IMR-90 (cell line): ENCODE measurements at regions not wholly inside any gene's neighbourhood (a gene's known extent, or its start where the extent isn't known, plus 50 kb on each side); places are given as distances from the start of the nearest gene placed in this dataset.
A peak's percentile ranks its signal among the peaks of the same experiment; 100 is the strongest.

Experiments used
- ATAC-seq: fragments of 200-7000 bp; cut with Tn5 transposase; 2 replicates; pipeline ENCODE4 v1.9.1; 2020; ENCODE audit warnings: low read depth, mild to moderate bottlenecking, moderate library complexity
- BruUV-seq: library from RNA; stranded (reverse); fragments of 400-500 nt; replicated peaks from 2 replicates; lab custom pipeline; 2021; lab: Mats Ljungman, UMichigan
- CTCF ChIA-PET: fragments of 300-600 bp; formaldehyde crosslinking; extraction: SDS; loops from one replicate; lab custom pipeline; 2021; ENCODE audit warnings: antibody characterized with exemption; lab: Yijun Ruan, JAX
- POLR2A ChIA-PET: fragments of 300-600 bp; sonication (Branson Sonifier 250); formaldehyde crosslinking; loops from one replicate; lab custom pipeline; 2022; ENCODE audit warnings: antibody characterized with exemption; ENCODE audit not compliant: unreplicated experiment; lab: Charles Lee
- DNase-seq: peaks from one replicate; pipeline ENCODE4 v3.0.0; 2013
- H2AFZ ChIP-seq: replicated peaks from 2 replicates; pipeline ENCODE3; 2013; ENCODE audit warnings: low read length, mild to moderate bottlenecking; ENCODE audit not compliant: poor library complexity
- H2AK5ac ChIP-seq: 2 replicates; pipeline ENCODE4 v1.6.1; 2013; ENCODE audit warnings: low read depth, low read length, inconsistent platforms
- H2AK9ac ChIP-seq: replicated peaks from 2 replicates; pipeline ENCODE3; 2013; ENCODE audit warnings: mild to moderate bottlenecking, low read depth, low read length, moderate library complexity; ENCODE audit not compliant: poor library complexity
- H2BK120ac ChIP-seq: 2 replicates; pipeline ENCODE4 v1.6.1; 2013; ENCODE audit warnings: low read depth, low read length, inconsistent platforms
- H2BK15ac ChIP-seq: 3 replicates; pipeline ENCODE4 v1.6.1; 2013; ENCODE audit warnings: low read depth, low read length, inconsistent platforms
- H2BK20ac ChIP-seq: 2 replicates; pipeline ENCODE4 v1.6.1; 2013; ENCODE audit warnings: low read depth, mild to moderate bottlenecking, inconsistent platforms, low read length, moderate library complexity
- H2BK5ac ChIP-seq: 2 replicates; pipeline ENCODE4 v1.6.1; 2013; ENCODE audit warnings: mild to moderate bottlenecking, low read depth, low read length, inconsistent platforms; ENCODE audit not compliant: poor library complexity, severe bottlenecking
- H3K14ac ChIP-seq: replicated peaks from 2 replicates; pipeline ENCODE4 v1.6.1; 2013; ENCODE audit warnings: low read depth, low read length, inconsistent platforms
- H3K18ac ChIP-seq: 2 replicates; pipeline ENCODE4 v1.6.1; 2013; ENCODE audit warnings: low read depth, low read length, control low read depth
- H3K23ac ChIP-seq: 2 replicates; pipeline ENCODE4 v1.6.1; 2013; ENCODE audit warnings: low read depth, low read length, inconsistent platforms
- H3K27ac ChIP-seq: 2 replicates; pipeline ENCODE4 v1.5.1; 2013; ENCODE audit warnings: mild to moderate bottlenecking, control low read depth, low read length; ENCODE audit not compliant: insufficient read depth
- H3K27me3 ChIP-seq: 2 replicates; pipeline ENCODE4 v1.6.1; 2013; ENCODE audit warnings: low read length; ENCODE audit not compliant: control insufficient read depth, insufficient read depth
- H3K36me3 ChIP-seq: 2 replicates; pipeline ENCODE4 v1.6.1; 2013; ENCODE audit warnings: low read length, mixed read lengths; ENCODE audit not compliant: control insufficient read depth, insufficient read depth
- H3K4ac ChIP-seq: 2 replicates; pipeline ENCODE4 v1.6.1; 2013; ENCODE audit warnings: low read depth, low read length, inconsistent platforms
- H3K4me1 ChIP-seq: 2 replicates; pipeline ENCODE4 v1.6.1; 2013; ENCODE audit warnings: low read length, mixed read lengths; ENCODE audit not compliant: control insufficient read depth, insufficient read depth
- H3K4me2 ChIP-seq: 2 replicates; pipeline ENCODE4 v1.6.1; 2013; ENCODE audit warnings: low read depth, mild to moderate bottlenecking, control low read depth, low read length, moderate library complexity
- H3K4me3 ChIP-seq: 2 replicates; pipeline ENCODE4 v1.5.1; 2013; ENCODE audit warnings: low read depth, mild to moderate bottlenecking, control low read depth, low read length, moderate library complexity; ENCODE audit not compliant: insufficient read depth
- H3K56ac ChIP-seq: 2 replicates; pipeline ENCODE4 v1.6.1; 2013; ENCODE audit warnings: low read length, inconsistent platforms; ENCODE audit not compliant: insufficient read depth; ENCODE audit errors: extremely low read depth
- H3K79me1 ChIP-seq, 2 experiments: 2 replicates each; pipeline ENCODE4 v1.6.1; 2013; ENCODE audit warnings: low read length in 2 of 2, inconsistent platforms in 1 of 2, low read depth in 1 of 2
- H3K9ac ChIP-seq: 2 replicates; pipeline ENCODE4 v1.6.1; 2013; ENCODE audit warnings: low read depth, low read length, control low read depth
- H3K9me1 ChIP-seq: 2 replicates; pipeline ENCODE4 v1.6.1; 2013; ENCODE audit warnings: low read length, inconsistent platforms; ENCODE audit not compliant: insufficient read depth
- H3K9me3 ChIP-seq: 2 replicates; pipeline ENCODE4 v1.6.1; 2013; ENCODE audit warnings: low read length; ENCODE audit not compliant: control insufficient read depth, insufficient read depth
- H4K20me1 ChIP-seq: 2 replicates; pipeline ENCODE4 v1.6.1; 2013; ENCODE audit warnings: low read length, inconsistent platforms; ENCODE audit not compliant: insufficient read depth
- H4K5ac ChIP-seq: 2 replicates; pipeline ENCODE4 v1.6.1; 2013; ENCODE audit warnings: mild to moderate bottlenecking, low read depth, low read length, control low read depth
- H4K8ac ChIP-seq, 2 experiments: 2 replicates each; pipeline ENCODE4 v1.6.1; 2013; ENCODE audit warnings: low read depth in 2 of 2, low read length in 2 of 2, control low read depth in 1 of 2, inconsistent platforms in 1 of 2
- H4K91ac ChIP-seq: 2 replicates; pipeline ENCODE4 v1.6.1; 2013; ENCODE audit warnings: low read depth, low read length, inconsistent platforms; ENCODE audit not compliant: insufficient read depth
- BHLHE40 ChIP-seq: fragments of 150-350 bp; IDR thresholded peaks from 2 replicates; pipeline ENCODE4 v1.6.1; 2016; ENCODE audit warnings: mild to moderate bottlenecking, low read depth, low read length
- CEBPB ChIP-seq: IDR thresholded peaks from 2 replicates; pipeline ENCODE4 v1.6.1; 2012; ENCODE audit warnings: low read depth, low read length, improper control_type of control experiment
- CHD1 ChIP-seq: IDR thresholded peaks from 2 replicates; pipeline ENCODE4 v1.6.1; 2012; ENCODE audit warnings: low read depth, low read length, improper control_type of control experiment
- CTCF ChIP-seq: conservative IDR thresholded peaks from 2 replicates; pipeline ENCODE4 v1.5.1; 2012; ENCODE audit warnings: mild to moderate bottlenecking, low read depth, low read length, improper control_type of control experiment
- ELK1 ChIP-seq: fragments of 150-350 bp; IDR thresholded peaks from 2 replicates; pipeline ENCODE4 v1.6.1; 2016; ENCODE audit warnings: low read depth, mild to moderate bottlenecking, low read length, moderate library complexity, borderline replicate concordance
- FOS ChIP-seq: fragments of 150-350 bp; IDR thresholded peaks from 2 replicates; pipeline ENCODE4 v1.6.1; 2016; ENCODE audit warnings: low read depth, low read length
- MAFK ChIP-seq: IDR thresholded peaks from 2 replicates; pipeline ENCODE4 v1.6.1; 2012; ENCODE audit warnings: low read depth, low read length, improper control_type of control experiment
- NFE2L2 ChIP-seq: fragments of 150-350 bp; IDR thresholded peaks from 2 replicates; pipeline ENCODE4 v1.6.1; 2016; ENCODE audit warnings: low read depth, mild to moderate bottlenecking, low read length
- POLR2A ChIP-seq: IDR thresholded peaks from 2 replicates; pipeline ENCODE4 v1.6.1; 2012; ENCODE audit warnings: mild to moderate bottlenecking, low read depth, low read length
- RFX5 ChIP-seq: IDR thresholded peaks from 2 replicates; pipeline ENCODE4 v1.8.0; 2012; ENCODE audit warnings: low read depth, mild to moderate bottlenecking, low read length, moderate library complexity
- SMC3 ChIP-seq: fragments of 150-350 bp; IDR thresholded peaks from 2 replicates; pipeline ENCODE4 v1.6.1; 2016; ENCODE audit warnings: low read depth, mild to moderate bottlenecking, antibody characterized with exemption, low read length, moderate library complexity
- USF2 ChIP-seq: fragments of 150-350 bp; IDR thresholded peaks from 2 replicates; pipeline ENCODE4 v1.6.1; 2017; ENCODE audit warnings: mild to moderate bottlenecking, antibody characterized with exemption, low read length, low read depth
- WGBS, 2 experiments: methylation state at CpG; one replicate each; pipeline versions ENCODE4 v1.1.5 to v1.1.7; 2013; ENCODE audit warnings: missing lambda C conversion rate in 2 of 2; ENCODE audit not compliant: insufficient read length in 1 of 2; ENCODE audit errors: extremely low coverage in 2 of 2; 5-methylcytosine and 5-hydroxymethylcytosine counted together
- dilution Hi-C: fragments of 300-500 bp; cut with HindIII; formaldehyde crosslinking; loops from one replicate; pipeline ENCODE4 v1.14.3; 2018; ENCODE audit warnings: low sequenced_read_pairs; ENCODE audit not compliant: unreplicated experiment
- in situ Hi-C: fragments of 300-500 bp; cut with MboI; formaldehyde crosslinking; loops from 3 replicates; pipeline ENCODE4 v1.14.3; 2019; ENCODE audit warnings: low sequenced_read_pairs, inconsistent platforms, mixed read lengths
- intact Hi-C: fragments of 100-400 bp; cut with micrococcal nuclease; formaldehyde crosslinking; loops from 2 replicates; pipeline ENCODE4 v1.10.0; 2022

GRCh38 chr2:145007093-145007959, 487.4 kb upstream of the ZEB2 start (continued):
- TF ChIP-seq BHLHE40 (peak; percentile 59; the same call in 1 of the 2 replicates), CHD1 (no peak), FOS (peak; percentile 44), POLR2A (peak; percentile 64)

- Histone ChIP-seq H3K36me3 (no peaks in the 10 kb centered on the region), H4K20me1 (no peaks in the 10 kb centered on the region), H3K27me3 (no peaks in the 10 kb centered on the region), H2AK9ac (no peak overlapping the region), H3K18ac (no peak overlapping the region), H4K5ac (no peak overlapping the region), H2BK15ac (no peak overlapping the region), H4K8ac (no peak overlapping the region), H2AFZ (no peak overlapping the region), H3K4me3 (no peak overlapping the region), H2BK20ac (no peak overlapping the region), H3K9ac (no peak overlapping the region), H2BK120ac (no peak overlapping the region), H3K14ac (no peak overlapping the region), H3K4me1 (peaks cover under 1% of the 10 kb centered on the region; the same call in 1 of the 2 replicates), H3K79me1 (no peaks in the 10 kb centered on the region), H3K4ac (no peak overlapping the region), H2BK5ac (no peak overlapping the region), H3K4me2 (no peak overlapping the region), H4K91ac (no peak overlapping the region), H2AK5ac (no peak overlapping the region), H3K9me3 (no peaks in the 10 kb centered on the region), H3K23ac (no peak overlapping the region), H3K9me1 (peaks cover under 1% of the 10 kb centered on the region; the same call in 1 of the 2 replicates), H3K56ac (no peak overlapping the region), H3K27ac (no peak overlapping the region)
- dilution Hi-C loops = no loop called here
- DNase-seq = no peak
- no CpG with 5 or more reads among the region's 1 CpG for WGBS, 2 experiments
- no TSS peak for BruUV-seq
- POLR2A ChIA-PET = no interaction called here
- ATAC-seq = no peak
- intact Hi-C loops = no loop called here
- in situ Hi-C loops = no loop called here
- CTCF ChIA-PET = no interaction called here
- TF ChIP-seq POLR2A (no peak), CEBPB (no peak), SMC3 (no peak), CTCF (no peak), BHLHE40 (no peak), RFX5 (no peak), FOS (no peak), NFE2L2 (no peak), ELK1 (no peak), USF2 (no peak), MAFK (no peak), CHD1 (no peak)
These were observed 482.7 kb upstream of the ZEB2 start for GRCh38 chr2:145002624-145003023.
